Vagina (tissue), 2 donors: ENCODE measurements at regions not wholly inside any gene's neighbourhood (a gene's known extent, or its start where the extent isn't known, plus 50 kb on each side); places are given as distances from the start of the nearest gene placed in this dataset.

Experiments used
- DNase-seq, 2 donors: peaks; one replicate each; pipeline ENCODE4 v3.0.0-alpha.2; 2017; ENCODE audit errors: extremely low spot score in 2 of 2
- H3K27ac ChIP-seq: fragments of 200-600 bp; sonication (generic); one replicate; pipeline ENCODE4 v1.5.1; 2019
- H3K27me3 ChIP-seq: fragments of 200-600 bp; sonication (generic); one replicate; pipeline ENCODE4 v1.5.1; 2019
- H3K36me3 ChIP-seq, 2 donors: fragments of 200-600 bp; sonication (generic); one replicate each; pipeline ENCODE4 v1.5.1; 2017 to 2019
- H3K4me1 ChIP-seq: fragments of 200-600 bp; sonication (generic); one replicate; pipeline ENCODE4 v1.5.1; 2019
- H3K4me3 ChIP-seq, 2 donors: fragments of 200-600 bp; sonication (generic); 1 replicate in 1 of 2; 2 replicates in 1 of 2; pipeline ENCODE4 v1.5.1; 2016 to 2019
- H3K9me3 ChIP-seq: fragments of 200-600 bp; sonication (generic); one replicate; pipeline ENCODE4 v1.5.1; 2019
- CTCF ChIP-seq, 3 experiments: fragments of 450-650 bp in 2 of 3; fragments of 200-600 bp in 1 of 3; sonication (generic) in 1 of 3; IDR thresholded peaks; one replicate each; pipeline ENCODE4 v1.5.1; 2017 to 2019; ENCODE audit warnings: antibody characterized with exemption in 3 of 3, mild to moderate bottlenecking in 2 of 3, moderate library complexity in 2 of 3
- POLR2A ChIP-seq, 2 donors: fragments of 450-650 bp; IDR thresholded peaks; one replicate each; pipeline ENCODE4 v1.6.1; 2017; ENCODE audit warnings: antibody characterized with exemption in 2 of 2, mild to moderate bottlenecking in 2 of 2, moderate library complexity in 2 of 2
- POLR2AphosphoS5 ChIP-seq, 2 donors: sonication (generic); formaldehyde crosslinking; IDR thresholded peaks; one replicate each; pipeline ENCODE4 v1.9.0; 2017; ENCODE audit warnings: antibody characterized with exemption in 2 of 2, mild to moderate bottlenecking in 2 of 2, low read depth in 1 of 2; ENCODE audit not compliant: insufficient read depth in 1 of 2
- intact Hi-C: fragments of 100-400 bp; cut with DNase I; formaldehyde crosslinking; loops from one replicate; pipeline ENCODE4 v1.15.1; 2023

GRCh38 chr7:68334636-68335272, 1263.5 kb upstream of the AUTS2 start:
- H3K4me3 ChIP-seq: no peak overlapping the region
- intact Hi-C loops: no loop called here
- H3K4me1 ChIP-seq: no peaks in the 10 kb centered on the region
- H3K27me3 ChIP-seq: no peaks in the 10 kb centered on the region
- H3K9me3 ChIP-seq: no peaks in the 10 kb centered on the region
- H3K27ac ChIP-seq: no peak overlapping the region
- no peaks in the 10 kb centered on the region for H3K36me3 ChIP-seq
- TF ChIP-seq CTCF (IDR thresholded peaks at IDR 0.05): no peak
- no peak for TF ChIP-seq POLR2AphosphoS5 (IDR thresholded peaks at IDR 0.05; ENCODE audit: insufficient read depth in 1 of 2, low read depth in 1 of 2)
- no peak for TF ChIP-seq POLR2A (IDR thresholded peaks at IDR 0.05)
- no peak for DNase-seq

- DNase-seq: no peak
- H3K36me3 ChIP-seq: no peaks in the 10 kb centered on the region
- no peak overlapping the region for H3K27ac ChIP-seq
- no peak for TF ChIP-seq POLR2A (IDR thresholded peaks at IDR 0.05)
- TF ChIP-seq CTCF (IDR thresholded peaks at IDR 0.05): no peak
- no peak for TF ChIP-seq POLR2AphosphoS5 (IDR thresholded peaks at IDR 0.05; ENCODE audit: insufficient read depth in 1 of 2, low read depth in 1 of 2)
- H3K4me3 ChIP-seq: no peak overlapping the region
- intact Hi-C loops: no loop called here
- no peaks in the 10 kb centered on the region for H3K4me1 ChIP-seq
- H3K9me3 ChIP-seq: no peaks in the 10 kb centered on the region
- H3K27me3 ChIP-seq: no peaks in the 10 kb centered on the region
These were observed 1261.7 kb upstream of the AUTS2 start for GRCh38 chr7:68336594-68336993.

- intact Hi-C loops: no loop called here
- TF ChIP-seq POLR2AphosphoS5 (IDR thresholded peaks at IDR 0.05; ENCODE audit: insufficient read depth in 1 of 2, low read depth in 1 of 2) (no peak), CTCF (IDR thresholded peaks at IDR 0.05) (no peak), POLR2A (IDR thresholded peaks at IDR 0.05) (no peak)
- no peaks in the 10 kb centered on the region for H3K27me3 ChIP-seq
- no peaks in the 10 kb centered on the region for H3K4me1 ChIP-seq
- no peak overlapping the region for H3K4me3 ChIP-seq
- no peak overlapping the region for H3K27ac ChIP-seq
- no peaks in the 10 kb centered on the region for H3K9me3 ChIP-seq
- no peak for DNase-seq
- H3K36me3 ChIP-seq: no peaks in the 10 kb centered on the region
These were observed 1249.9 kb upstream of the AUTS2 start for GRCh38 chr7:68348401-68348800.

- no peaks in the 10 kb centered on the region for H3K27me3 ChIP-seq
- no peaks in the 10 kb centered on the region for H3K9me3 ChIP-seq
- no peak overlapping the region for H3K4me3 ChIP-seq
- TF ChIP-seq POLR2A (IDR thresholded peaks at IDR 0.05) (no peak), POLR2AphosphoS5 (IDR thresholded peaks at IDR 0.05; ENCODE audit: insufficient read depth in 1 of 2, low read depth in 1 of 2) (no peak), CTCF (IDR thresholded peaks at IDR 0.05) (no peak)
- no peak for DNase-seq
- intact Hi-C loops: no loop called here
- no peak overlapping the region for H3K27ac ChIP-seq
- no peaks in the 10 kb centered on the region for H3K4me1 ChIP-seq
- H3K36me3 ChIP-seq: no peaks in the 10 kb centered on the region
These were observed 1235.3 kb upstream of the AUTS2 start for GRCh38 chr7:68362745-68363518.
